HG03060 (cell line): ENCODE measurements at regions not wholly inside any gene's neighbourhood (a gene's known extent, or its start where the extent isn't known, plus 50 kb on each side); places are given as distances from the start of the nearest gene placed in this dataset.

Source experiments
- ATAC-seq: cut with Tn5 transposase; IDR thresholded peaks from one replicate; pipeline ENCODE4 v1.9.1; 2021; ENCODE audit warnings: low read depth, moderate number of reproducible peaks; ENCODE audit not compliant: unreplicated experiment

- ATAC-seq, result no peak
Measured at GRCh38 chr4:161238033-161238432, 925.8 kb downstream of the FSTL5 start.

- ATAC-seq, result no peak
Measured at GRCh38 chr4:161237495-161237894, 926.3 kb downstream of the FSTL5 start.

- ATAC-seq, result no peak
Measured at GRCh38 chr4:161225327-161225726, 938.5 kb downstream of the FSTL5 start.

GRCh38 chr4:161222889-161223288 lies 940.9 kb downstream of the FSTL5 start:
- no peak for ATAC-seq

- no peak for ATAC-seq
Measured at GRCh38 chr4:161208564-161208963, 955.2 kb downstream of the FSTL5 start.

- no peak for ATAC-seq
Measured at GRCh38 chr4:161206528-161207080, 957.2 kb downstream of the FSTL5 start.

GRCh38 chr4:161203865-161204264 lies 959.9 kb downstream of the FSTL5 start:
- no peak for ATAC-seq

GRCh38 chr4:161197912-161198311 lies 965.9 kb downstream of the FSTL5 start:
- ATAC-seq, result no peak

GRCh38 chr4:161197474-161197873 lies 966.3 kb downstream of the FSTL5 start:
- ATAC-seq, result no peak

- no peak for ATAC-seq
Measured at GRCh38 chr4:161189286-161190134, 974.3 kb downstream of the FSTL5 start.

GRCh38 chr4:161188578-161188977 lies 975.2 kb downstream of the FSTL5 start:
- no peak for ATAC-seq

GRCh38 chr4:161187569-161187968 lies 976.2 kb downstream of the FSTL5 start:
- ATAC-seq, result no peak

- ATAC-seq, result no peak
Measured at GRCh38 chr4:161186750-161187149, 977.0 kb downstream of the FSTL5 start.

GRCh38 chr4:161186012-161186411 lies 977.8 kb downstream of the FSTL5 start:
- ATAC-seq, result no peak

GRCh38 chr4:161183729-161184128 lies 980.1 kb downstream of the FSTL5 start:
- no peak for ATAC-seq

- ATAC-seq, result no peak
Measured at GRCh38 chr4:161182913-161183312, 980.9 kb downstream of the FSTL5 start.

GRCh38 chr4:161178310-161178709 lies 985.5 kb downstream of the FSTL5 start:
- ATAC-seq, result no peak

GRCh38 chr4:161172396-161173026 lies 991.3 kb downstream of the FSTL5 start:
- no peak for ATAC-seq

GRCh38 chr4:161167539-161167938 lies 996.3 kb downstream of the FSTL5 start:
- ATAC-seq, result no peak

GRCh38 chr4:161160718-161161117 lies 1003.1 kb downstream of the FSTL5 start:
- no peak for ATAC-seq

- no peak for ATAC-seq
Measured at GRCh38 chr4:161148051-161148450, 1015.7 kb downstream of the FSTL5 start.

GRCh38 chr4:161143375-161143774 lies 1020.4 kb downstream of the FSTL5 start:
- no peak for ATAC-seq
